Mucosa of stomach (tissue), 1 donor: ENCODE measurements at regions not wholly inside any gene's neighbourhood (a gene's known extent, or its start where the extent isn't known, plus 50 kb on each side); places are given as distances from the start of the nearest gene placed in this dataset.

Experiments
- H3K27me3 ChIP-seq: one replicate; pipeline ENCODE4 v1.7.0; 2013; ENCODE audit warnings: mild to moderate bottlenecking, low read length; ENCODE audit not compliant: control insufficient read depth, insufficient read depth
- H3K36me3 ChIP-seq: one replicate; pipeline ENCODE4 v1.7.0; 2013; ENCODE audit warnings: low read length; ENCODE audit not compliant: control insufficient read depth, insufficient read depth
- H3K4me1 ChIP-seq: one replicate; pipeline ENCODE4 v1.7.0; 2013; ENCODE audit warnings: mild to moderate bottlenecking, low read length; ENCODE audit not compliant: control insufficient read depth, insufficient read depth
- H3K4me3 ChIP-seq: one replicate; pipeline ENCODE4 v1.7.0; 2013; ENCODE audit warnings: low read length
- H3K9ac ChIP-seq: one replicate; pipeline ENCODE4 v1.7.0; 2013; ENCODE audit warnings: mild to moderate bottlenecking, low read length, moderate library complexity
- H3K9me3 ChIP-seq: one replicate; pipeline ENCODE4 v1.7.0; 2013; ENCODE audit warnings: mild to moderate bottlenecking, low read length, moderate library complexity; ENCODE audit not compliant: control insufficient read depth
- donor health status: Pancreatic carcinoma.

DNA sequence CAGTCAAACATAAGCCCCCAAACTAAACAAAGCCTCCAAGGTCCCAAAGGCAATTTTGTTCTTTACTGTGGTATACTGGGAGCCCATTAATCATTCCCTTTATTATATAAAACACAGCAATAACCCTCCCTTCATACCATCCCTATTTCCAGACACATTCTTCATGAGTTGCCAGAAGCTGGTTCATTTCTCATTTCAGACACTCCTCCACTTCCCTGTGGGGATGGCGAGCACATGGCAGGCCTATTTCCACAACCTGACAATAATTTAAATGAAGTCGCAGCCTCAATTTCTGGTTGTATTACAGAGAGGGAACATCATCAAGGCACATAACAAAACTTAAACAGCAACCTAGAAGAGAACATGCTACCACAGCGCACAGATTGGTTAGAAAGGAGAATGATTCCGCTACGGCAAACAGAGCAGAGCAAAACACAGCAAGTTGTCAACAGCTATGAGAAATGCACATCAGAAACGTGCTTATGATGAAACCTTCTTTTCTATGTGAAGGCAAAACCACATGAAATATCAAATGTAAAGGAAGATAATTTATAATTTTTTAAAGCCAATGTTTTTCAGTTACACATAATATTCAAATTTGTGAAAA is 63.3 kb upstream of the ARHGEF3 start:
- no peak overlapping the region for H3K4me3 ChIP-seq
- H3K36me3 ChIP-seq, result no peaks in the 10 kb centered on the region
- H3K4me1 ChIP-seq, result peaks cover 6% of the 10 kb centered on the region
- H3K27me3 ChIP-seq, result no peaks in the 10 kb centered on the region
- no peaks in the 10 kb centered on the region for H3K9me3 ChIP-seq
- no peak overlapping the region for H3K9ac ChIP-seq

DNA sequence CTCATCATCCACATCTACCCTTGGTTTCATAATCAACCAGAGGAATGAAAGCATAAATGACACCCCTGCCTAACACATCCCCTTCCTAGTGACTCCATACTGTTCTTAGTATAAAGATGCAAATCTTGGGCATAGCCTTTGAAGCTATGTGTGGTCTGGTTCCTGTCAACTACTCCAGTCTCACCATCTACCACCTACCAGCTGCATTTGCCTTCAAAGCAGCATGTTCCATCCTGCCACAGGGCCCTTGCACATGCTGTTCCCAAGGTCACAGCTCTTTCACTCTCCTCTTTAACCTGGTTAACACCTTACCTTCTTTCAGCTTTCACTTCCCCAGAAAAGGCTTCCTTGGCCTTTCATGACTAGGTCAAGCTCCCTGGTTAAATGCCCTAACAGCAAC is 62.3 kb upstream of the ARHGEF3 start:
- H3K36me3 ChIP-seq, result no peaks in the 10 kb centered on the region
- H3K4me3 ChIP-seq, result no peak overlapping the region
- no peak overlapping the region for H3K9ac ChIP-seq
- no peaks in the 10 kb centered on the region for H3K27me3 ChIP-seq
- peaks cover 6% of the 10 kb centered on the region for H3K4me1 ChIP-seq
- H3K9me3 ChIP-seq, result no peaks in the 10 kb centered on the region

DNA sequence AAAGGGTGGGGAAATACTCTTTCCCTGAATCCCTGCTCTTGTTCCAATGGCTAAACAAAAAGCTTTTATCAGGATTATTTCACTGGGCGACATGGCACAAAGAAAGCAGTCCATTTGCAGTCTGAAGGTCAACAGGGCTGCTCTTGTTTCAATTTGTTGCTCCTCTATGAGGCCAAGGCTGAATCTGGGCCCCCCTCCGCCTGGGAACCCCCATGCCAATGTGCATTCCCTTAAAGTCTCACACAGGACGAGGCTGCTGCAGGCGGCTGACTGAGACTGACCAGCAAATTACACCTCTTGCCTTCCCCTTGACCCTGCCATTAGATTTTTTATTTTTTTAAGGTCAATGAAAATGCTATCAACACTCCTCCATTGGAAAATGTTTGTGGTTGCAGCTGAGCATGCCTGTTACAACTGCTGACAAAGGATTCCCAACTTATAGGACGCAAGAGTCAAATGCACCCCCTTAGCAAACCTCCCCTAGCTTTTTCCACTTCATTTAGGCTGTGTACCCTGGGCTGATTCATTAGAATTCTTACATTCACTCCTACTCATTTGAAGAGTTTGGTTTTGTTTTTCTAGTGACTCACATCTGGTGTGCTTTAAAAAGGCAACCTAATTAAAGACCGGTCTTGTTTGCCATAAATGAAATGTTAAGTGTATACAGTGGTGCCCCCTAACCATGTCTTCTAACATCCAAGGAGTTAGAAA is 60.8 kb upstream of the ARHGEF3 start:
- Histone ChIP-seq H3K27me3 (no peaks in the 10 kb centered on the region), H3K9ac (no peak overlapping the region), H3K36me3 (no peaks in the 10 kb centered on the region), H3K4me1 (peaks cover 6% of the 10 kb centered on the region), H3K9me3 (no peaks in the 10 kb centered on the region), H3K4me3 (no peak overlapping the region)

DNA sequence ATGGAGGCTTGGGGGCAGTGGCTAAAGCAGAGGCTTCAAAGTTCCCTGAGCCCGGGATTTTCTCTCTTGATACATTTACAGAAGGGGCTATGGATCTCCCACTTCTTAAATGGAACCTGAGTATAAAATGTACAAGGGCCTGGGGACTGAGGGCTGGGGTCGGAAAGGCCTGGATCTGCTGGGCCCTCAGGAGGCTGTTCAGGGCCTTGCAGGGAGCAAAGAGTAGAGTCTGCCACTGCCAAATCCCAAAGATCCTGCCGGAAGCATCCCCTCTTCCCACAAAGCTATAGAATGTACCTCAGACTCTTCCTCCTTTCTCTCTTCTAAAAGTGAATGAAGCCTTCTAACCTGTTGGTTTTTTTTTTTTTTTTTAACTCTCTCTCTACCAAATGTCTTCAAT is 59.8 kb upstream of the ARHGEF3 start:
- H3K27me3 ChIP-seq, result no peaks in the 10 kb centered on the region
- H3K4me1 ChIP-seq, result peaks cover 6% of the 10 kb centered on the region
- H3K9ac ChIP-seq, result no peak overlapping the region

DNA sequence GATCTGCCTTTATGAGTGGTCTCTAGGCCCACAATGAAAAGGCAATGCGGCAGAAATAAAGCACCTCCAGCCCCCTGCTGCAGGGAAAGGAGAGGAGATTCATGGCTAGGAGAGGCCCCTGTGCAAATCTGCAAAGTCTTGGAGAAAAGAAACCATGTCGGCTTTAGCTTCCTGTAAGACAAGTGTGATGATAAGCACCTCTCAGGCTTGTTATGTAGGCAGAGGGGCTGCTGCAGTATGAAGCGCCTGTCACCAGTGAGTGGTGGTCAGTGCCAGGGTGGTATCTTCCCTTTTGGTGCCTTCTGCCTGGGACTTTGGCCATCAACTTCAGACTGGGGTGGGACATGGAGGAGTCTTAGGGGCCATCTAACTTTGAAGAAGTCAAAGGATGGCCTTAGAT is 59.2 kb upstream of the ARHGEF3 start:
- Histone ChIP-seq H3K27me3 (no peaks in the 10 kb centered on the region), H3K36me3 (no peaks in the 10 kb centered on the region), H3K9ac (no peak overlapping the region), H3K4me3 (no peak overlapping the region), H3K9me3 (no peaks in the 10 kb centered on the region), H3K4me1 (peaks cover 6% of the 10 kb centered on the region)

More for the DNA sequence above, 59.8 kb upstream of the ARHGEF3 start:
- Histone ChIP-seq H3K9me3 (no peaks in the 10 kb centered on the region), H3K4me3 (no peak overlapping the region), H3K36me3 (no peaks in the 10 kb centered on the region)

DNA sequence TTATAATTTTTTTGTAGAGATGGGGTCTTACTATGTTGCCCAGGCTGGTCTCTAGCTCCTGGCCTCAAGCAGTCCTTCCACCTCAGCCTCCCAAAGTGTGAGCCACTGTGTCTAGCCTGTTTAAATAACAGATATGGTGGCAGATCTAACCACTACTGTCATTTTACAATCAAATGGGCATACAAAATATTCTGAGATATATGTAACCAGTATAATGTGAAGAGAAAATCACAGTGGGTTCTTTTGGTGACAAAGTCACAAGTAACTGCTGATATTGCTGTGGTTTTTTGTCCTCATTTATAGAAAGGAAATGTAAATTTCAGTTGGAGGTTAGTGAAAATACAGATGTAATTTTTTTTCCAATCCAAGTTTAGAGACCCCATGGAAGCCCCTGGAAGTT is 58.6 kb upstream of the ARHGEF3 start:
- Histone ChIP-seq H3K27me3 (no peaks in the 10 kb centered on the region), H3K9me3 (no peaks in the 10 kb centered on the region), H3K4me1 (peaks cover 6% of the 10 kb centered on the region), H3K9ac (no peak overlapping the region), H3K36me3 (no peaks in the 10 kb centered on the region), H3K4me3 (no peak overlapping the region)

DNA sequence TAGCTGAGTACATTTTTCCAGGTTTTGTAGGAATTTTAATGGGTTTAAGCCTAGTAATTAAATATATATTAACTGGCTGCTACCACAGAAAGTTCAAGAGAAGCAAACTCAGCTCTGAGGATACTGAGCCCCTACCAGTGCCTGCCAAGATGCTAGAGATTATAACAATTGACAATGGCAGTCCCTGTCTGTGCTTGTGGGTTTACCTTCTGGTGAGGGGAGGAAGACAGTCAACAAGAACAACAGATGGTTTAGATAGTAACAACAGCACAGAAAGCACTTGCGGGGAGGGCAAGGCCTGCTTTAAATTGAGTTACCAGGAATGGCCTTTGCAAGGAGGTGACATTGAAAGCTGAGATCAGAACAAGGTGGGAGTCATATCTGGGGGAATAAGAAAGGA is 56.6 kb upstream of the ARHGEF3 start:
- Histone ChIP-seq H3K4me1 (peaks cover 6% of the 10 kb centered on the region), H3K9me3 (no peaks in the 10 kb centered on the region), H3K4me3 (no peak overlapping the region), H3K36me3 (no peaks in the 10 kb centered on the region), H3K27me3 (no peaks in the 10 kb centered on the region), H3K9ac (no peak overlapping the region)

DNA sequence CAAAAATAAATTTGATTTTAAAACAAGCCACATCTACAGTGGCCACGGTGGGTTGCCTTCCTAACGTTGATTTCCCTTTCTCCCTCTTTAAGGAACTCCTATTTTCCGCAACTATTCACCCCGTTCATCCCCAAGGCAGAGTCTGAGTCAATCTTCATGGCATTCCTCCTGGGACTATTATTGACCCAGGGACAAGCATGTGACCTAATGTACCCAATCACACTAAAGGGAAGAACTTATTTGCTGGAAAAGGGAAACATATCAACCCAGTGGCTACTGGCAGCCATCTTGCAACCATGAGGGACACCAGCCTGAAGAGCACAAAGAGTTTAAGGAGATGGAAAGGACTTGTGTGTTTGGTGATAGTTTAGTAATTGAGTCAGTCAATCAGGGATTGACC is 55.4 kb upstream of the ARHGEF3 start:
- Histone ChIP-seq H3K27me3 (no peaks in the 10 kb centered on the region), H3K4me3 (no peak overlapping the region)

DNA sequence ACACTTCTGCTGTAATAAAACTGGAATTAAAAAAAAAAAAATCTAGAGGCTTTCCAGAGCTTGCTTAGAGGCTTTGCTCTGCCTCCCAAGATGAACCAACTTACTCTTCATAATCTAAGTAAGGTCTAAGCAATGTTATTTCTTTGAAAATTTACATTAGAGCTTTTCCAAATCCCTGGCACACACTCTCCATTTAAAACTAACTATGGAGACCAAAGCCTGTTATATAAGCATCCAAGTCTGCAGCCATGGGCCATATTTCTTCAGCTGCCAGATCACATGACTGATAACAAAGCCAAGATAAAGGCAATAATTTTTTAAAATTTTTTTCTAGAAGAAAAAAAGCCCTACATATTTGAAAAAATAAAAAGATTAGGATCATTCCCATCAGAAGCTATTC is 55.0 kb upstream of the ARHGEF3 start:
- H3K4me1 ChIP-seq, result no peaks in the 10 kb centered on the region
- H3K9ac ChIP-seq, result no peak overlapping the region
- H3K36me3 ChIP-seq, result no peaks in the 10 kb centered on the region
- H3K27me3 ChIP-seq, result no peaks in the 10 kb centered on the region
- H3K9me3 ChIP-seq, result no peaks in the 10 kb centered on the region
- H3K4me3 ChIP-seq, result no peak overlapping the region

More for the DNA sequence above, 55.4 kb upstream of the ARHGEF3 start:
- H3K9me3 ChIP-seq, result no peaks in the 10 kb centered on the region
- no peaks in the 10 kb centered on the region for H3K36me3 ChIP-seq
- H3K9ac ChIP-seq, result no peak overlapping the region
- peaks cover under 1% of the 10 kb centered on the region for H3K4me1 ChIP-seq

DNA sequence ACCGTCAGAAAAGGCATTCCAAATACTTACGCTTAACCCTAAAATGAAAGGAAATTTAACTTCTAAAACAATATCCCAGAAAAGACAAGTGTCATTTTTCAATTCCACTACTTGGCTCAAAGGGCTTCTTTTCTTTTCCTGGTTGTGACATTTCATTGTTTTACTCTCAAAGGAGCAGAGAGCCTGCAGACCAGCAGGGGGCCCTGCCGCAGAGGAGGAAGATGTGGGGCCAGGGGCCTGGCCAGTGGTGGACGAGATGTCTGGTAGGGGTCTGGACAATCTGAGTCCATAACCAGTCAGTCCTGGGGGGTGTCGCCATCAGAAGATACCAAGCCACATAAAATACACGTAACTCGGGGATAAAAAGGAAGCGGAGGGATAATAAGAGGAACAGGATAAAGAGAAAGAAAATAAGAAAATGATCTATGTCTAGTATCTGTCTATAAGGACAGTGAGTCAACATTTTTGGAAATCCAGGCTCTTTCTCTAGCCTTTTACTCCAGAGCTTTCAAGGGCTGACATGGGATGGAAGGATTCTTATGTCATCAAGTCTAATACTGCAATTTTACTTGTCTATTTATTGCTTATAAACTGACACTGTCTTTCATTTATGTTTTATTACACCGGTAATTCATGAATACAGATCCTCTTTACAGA is 54.2 kb upstream of the ARHGEF3 start:
- no peaks in the 10 kb centered on the region for H3K36me3 ChIP-seq
- no peaks in the 10 kb centered on the region for H3K4me1 ChIP-seq
- H3K27me3 ChIP-seq, result no peaks in the 10 kb centered on the region
- H3K9ac ChIP-seq, result no peak overlapping the region
- no peaks in the 10 kb centered on the region for H3K9me3 ChIP-seq
- no peak overlapping the region for H3K4me3 ChIP-seq

DNA sequence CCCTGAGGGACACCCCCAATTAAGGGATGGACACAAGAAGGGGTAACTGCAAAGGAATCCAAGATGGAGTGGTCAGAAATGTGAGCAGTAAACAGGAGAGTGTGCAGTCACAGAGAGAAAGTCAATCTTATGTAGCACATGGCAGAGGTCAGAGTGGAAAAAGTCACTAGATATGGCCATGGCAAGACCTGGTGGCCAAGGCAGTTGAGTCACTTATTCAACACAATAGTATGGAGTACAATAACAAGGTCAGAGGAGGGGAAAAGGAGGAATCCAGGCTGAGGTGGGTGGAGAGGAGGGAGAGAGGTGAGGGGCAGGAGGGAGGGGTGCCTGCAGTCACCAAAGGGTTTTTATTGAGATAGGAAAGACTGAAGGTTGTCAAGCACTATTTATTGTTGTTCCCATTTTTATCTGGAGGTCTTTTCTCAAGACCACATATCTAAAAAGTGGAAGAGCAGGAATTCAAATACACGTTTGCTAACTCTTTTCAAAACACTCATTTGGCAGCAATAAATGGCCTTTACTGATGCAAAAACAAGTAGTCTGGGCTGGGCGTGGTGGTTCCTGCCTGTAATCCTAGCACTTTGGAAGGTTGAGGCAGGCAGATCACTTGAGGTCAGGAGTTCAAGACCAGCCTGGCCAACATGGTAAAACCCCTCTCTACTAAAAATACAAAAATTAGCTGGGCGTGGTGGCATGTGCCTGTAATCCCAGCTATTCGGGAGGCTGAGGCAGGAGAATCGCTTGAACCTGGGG is 53.3 kb upstream of the ARHGEF3 start:
- Histone ChIP-seq H3K4me1 (no peaks in the 10 kb centered on the region), H3K4me3 (no peak overlapping the region), H3K36me3 (no peaks in the 10 kb centered on the region), H3K9me3 (no peaks in the 10 kb centered on the region), H3K27me3 (no peaks in the 10 kb centered on the region), H3K9ac (no peak overlapping the region)
